ENCODE measurements at regions not wholly inside any gene's neighbourhood (a gene's known extent, or its start where the extent isn't known, plus 50 kb on each side); places are given as distances from the start of the nearest gene placed in this dataset.

DNA sequence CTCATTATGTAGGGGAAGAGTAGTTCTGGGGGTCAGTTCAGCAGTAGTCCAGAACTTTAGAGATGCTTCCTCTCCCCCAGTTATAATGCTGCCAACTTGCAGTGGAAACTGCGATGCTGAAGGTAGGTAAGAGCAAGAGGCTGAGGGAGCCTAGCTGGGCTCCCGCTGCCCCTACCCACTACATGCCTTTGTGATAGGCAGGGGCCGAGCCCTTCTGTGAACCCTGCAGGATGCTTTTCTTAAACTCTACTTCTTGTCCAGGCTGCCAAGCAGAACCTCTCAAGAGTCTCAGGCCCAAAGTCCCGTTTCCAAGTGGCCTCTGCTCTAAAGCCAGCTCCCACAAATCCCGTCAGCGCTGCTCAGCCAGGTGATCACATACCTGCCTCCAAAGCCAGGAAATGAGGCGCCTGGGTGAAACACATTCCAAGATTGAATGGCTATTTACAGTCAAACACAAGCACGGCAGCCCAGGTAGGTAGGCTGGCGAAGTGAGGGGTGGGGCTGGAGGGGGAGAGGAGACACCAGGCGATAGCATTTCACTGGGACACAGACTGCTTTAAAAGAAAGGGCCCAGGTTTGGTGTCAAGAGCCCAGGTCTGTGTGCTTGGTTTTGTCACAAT is 150.7 kb downstream of the CD24 start:
- TF ChIP-seq EZH2 (IDR thresholded peaks at IDR 0.05; ENCODE audit: borderline replicate concordance) (no peak), EZH2phosphoT487 (IDR thresholded peaks at IDR 0.05; ENCODE audit: low read depth, severe bottlenecking, unreplicated experiment) (no peak)
